Coronary artery (tissue), 2 donors: ENCODE measurements at regions not wholly inside any gene's neighbourhood (a gene's known extent, or its start where the extent isn't known, plus 50 kb on each side); places are given as distances from the start of the nearest gene placed in this dataset.

Experiments used
- DNase-seq: peaks from one replicate; pipeline ENCODE4 v3.0.0-alpha.2; 2017; ENCODE audit warnings: low spot score
- H3K27ac ChIP-seq, 2 donors: fragments of 200-600 bp; sonication (generic); one replicate each; pipeline ENCODE4 v1.5.1; 2016 to 2019
- H3K4me3 ChIP-seq: fragments of 200-600 bp; sonication (generic); 2 replicates; pipeline ENCODE4 v1.5.1; 2016; ENCODE audit warnings: mild to moderate bottlenecking, moderate library complexity
- CTCF ChIP-seq: fragments of 200-600 bp; sonication (generic); IDR thresholded peaks from one replicate; pipeline ENCODE4 v1.5.1; 2019; ENCODE audit warnings: antibody characterized with exemption

GRCh38 chr18:68427951-68428401, 286.9 kb downstream of the TMX3 start:
- DNase-seq = no peak
- H3K4me3 ChIP-seq = no peak overlapping the region
- TF ChIP-seq CTCF = no peak
- H3K27ac ChIP-seq = no peak overlapping the region

GRCh38 chr18:68426731-68427315, 288.1 kb downstream of the TMX3 start:
- no peak overlapping the region for H3K27ac ChIP-seq
- TF ChIP-seq CTCF = no peak
- H3K4me3 ChIP-seq = no peak overlapping the region
- DNase-seq = no peak

GRCh38 chr18:68418881-68419280, 296.0 kb downstream of the TMX3 start:
- Histone ChIP-seq H3K4me3 (no peak overlapping the region), H3K27ac (no peak overlapping the region)
- no peak for TF ChIP-seq CTCF
- no peak for DNase-seq

- Histone ChIP-seq H3K27ac (no peak overlapping the region), H3K4me3 (no peak overlapping the region)
- no peak for TF ChIP-seq CTCF
- no peak for DNase-seq
Observed at GRCh38 chr18:68418226-68418868, 296.6 kb downstream of the TMX3 start.

GRCh38 chr18:68417826-68418225, 297.1 kb downstream of the TMX3 start:
- no peak for TF ChIP-seq CTCF
- Histone ChIP-seq H3K27ac (no peak overlapping the region), H3K4me3 (no peak overlapping the region)
- DNase-seq = no peak

- Histone ChIP-seq H3K4me3 (no peak overlapping the region), H3K27ac (no peak overlapping the region)
- no peak for DNase-seq
- no peak for TF ChIP-seq CTCF
Observed at GRCh38 chr18:68417166-68417799, 297.6 kb downstream of the TMX3 start.

GRCh38 chr18:68414407-68414806, 300.5 kb downstream of the TMX3 start:
- no peak for TF ChIP-seq CTCF
- H3K27ac ChIP-seq = no peak overlapping the region
- DNase-seq = no peak
- no peak overlapping the region for H3K4me3 ChIP-seq
